HepG2 (cell line): ENCODE measurements at regions not wholly inside any gene's neighbourhood (a gene's known extent, or its start where the extent isn't known, plus 50 kb on each side); places are given as distances from the start of the nearest gene placed in this dataset.
"Not testable (repeated sequence)": the region's sequence is repeated elsewhere in the genome, so short reads cannot be mapped to it uniquely, and the experiment has no call there.

Experiments used
- CTCF ChIP-seq: sonication (generic); formaldehyde crosslinking; IDR thresholded peaks from 2 replicates; pipeline ENCODE4 v1.5.0; 2020; ENCODE audit warnings: mild to moderate bottlenecking, missing genetic modification reagents, moderate library complexity
- MXI1 ChIP-seq: IDR thresholded peaks from 3 replicates; pipeline ENCODE4 v1.6.1; 2012; ENCODE audit warnings: low read depth, low read length, inconsistent platforms, borderline replicate concordance
- RARG ChIP-seq: sonication (generic); formaldehyde crosslinking; IDR thresholded peaks from 2 replicates; pipeline ENCODE4 v1.4.0; 2020; ENCODE audit warnings: low read depth, mild to moderate bottlenecking, missing genetic modification reagents
- ZC3H13 ChIP-seq: sonication (generic); formaldehyde crosslinking; IDR thresholded peaks from 2 replicates; pipeline ENCODE4 v1.8.1; 2023; ENCODE audit warnings: mild to moderate bottlenecking, missing genetic modification reagents, moderate library complexity
- ZNF607 ChIP-seq: sonication (generic); formaldehyde crosslinking; IDR thresholded peaks from 2 replicates; pipeline ENCODE4 v1.5.1; 2020; ENCODE audit warnings: missing genetic modification reagents, mild to moderate bottlenecking, borderline replicate concordance

- not testable (repeated sequence) for TF ChIP-seq CTCF (CRISPR knock-in tag); ZNF607 (CRISPR knock-in tag); ZC3H13 (CRISPR knock-in tag); MXI1; RARG
These were observed 137.8 kb upstream of the MDFIC2 start for GRCh38 chr3:70450220-70450619.
